ENCODE measurements at regions not wholly inside any gene's neighbourhood (a gene's known extent, or its start where the extent isn't known, plus 50 kb on each side); places are given as distances from the start of the nearest gene placed in this dataset.

DNA sequence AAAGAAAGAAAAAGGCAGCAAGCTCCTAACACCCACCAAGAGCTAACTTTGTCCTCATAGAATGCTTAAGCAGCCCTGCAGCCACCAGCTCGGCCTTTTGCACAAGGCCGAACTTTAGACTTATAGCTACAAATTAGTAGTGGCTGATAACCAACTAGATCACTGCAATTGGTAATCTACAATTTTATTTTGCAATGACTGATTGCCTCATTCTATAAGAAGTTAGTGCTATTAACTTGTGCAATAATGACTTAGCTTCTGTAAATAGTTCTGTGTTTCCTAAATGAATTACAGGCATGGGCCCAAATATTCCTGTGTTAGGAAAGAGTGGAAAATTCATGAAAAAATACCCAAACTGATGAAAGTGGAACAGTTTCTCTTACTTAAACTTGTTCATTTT lies 284.8 kb upstream of the CFAP20DC start:
- Histone ChIP-seq H3K27ac (replicated peaks) (no peak overlapping the region), H3K4me3 (replicated peaks; ENCODE audit: insufficient read depth, low read length) (no peak overlapping the region), H3K27me3 (ENCODE audit: insufficient read depth, poor library complexity, severe bottlenecking) (no peaks in the 10 kb centered on the region)
- TF ChIP-seq, protein P1, sequence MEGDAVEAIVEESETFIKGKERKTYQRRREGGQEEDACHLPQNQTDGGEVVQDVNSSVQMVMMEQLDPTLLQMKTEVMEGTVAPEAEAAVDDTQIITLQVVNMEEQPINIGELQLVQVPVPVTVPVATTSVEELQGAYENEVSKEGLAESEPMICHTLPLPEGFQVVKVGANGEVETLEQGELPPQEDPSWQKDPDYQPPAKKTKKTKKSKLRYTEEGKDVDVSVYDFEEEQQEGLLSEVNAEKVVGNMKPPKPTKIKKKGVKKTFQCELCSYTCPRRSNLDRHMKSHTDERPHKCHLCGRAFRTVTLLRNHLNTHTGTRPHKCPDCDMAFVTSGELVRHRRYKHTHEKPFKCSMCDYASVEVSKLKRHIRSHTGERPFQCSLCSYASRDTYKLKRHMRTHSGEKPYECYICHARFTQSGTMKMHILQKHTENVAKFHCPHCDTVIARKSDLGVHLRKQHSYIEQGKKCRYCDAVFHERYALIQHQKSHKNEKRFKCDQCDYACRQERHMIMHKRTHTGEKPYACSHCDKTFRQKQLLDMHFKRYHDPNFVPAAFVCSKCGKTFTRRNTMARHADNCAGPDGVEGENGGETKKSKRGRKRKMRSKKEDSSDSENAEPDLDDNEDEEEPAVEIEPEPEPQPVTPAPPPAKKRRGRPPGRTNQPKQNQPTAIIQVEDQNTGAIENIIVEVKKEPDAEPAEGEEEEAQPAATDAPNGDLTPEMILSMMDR (IDR thresholded peaks at IDR 0.05; ENCODE audit: insufficient read depth, low read length), result no peak
- TF ChIP-seq POLR2AphosphoS5 (IDR thresholded peaks at IDR 0.05; ENCODE audit: low read depth) (no peak), SPI1 (IDR thresholded peaks at IDR 0.05; ENCODE audit: borderline replicate concordance, low read depth) (no peak), GABPA (IDR thresholded peaks at IDR 0.05; ENCODE audit: low read depth) (no peak)
- TF ChIP-seq, protein P2, sequence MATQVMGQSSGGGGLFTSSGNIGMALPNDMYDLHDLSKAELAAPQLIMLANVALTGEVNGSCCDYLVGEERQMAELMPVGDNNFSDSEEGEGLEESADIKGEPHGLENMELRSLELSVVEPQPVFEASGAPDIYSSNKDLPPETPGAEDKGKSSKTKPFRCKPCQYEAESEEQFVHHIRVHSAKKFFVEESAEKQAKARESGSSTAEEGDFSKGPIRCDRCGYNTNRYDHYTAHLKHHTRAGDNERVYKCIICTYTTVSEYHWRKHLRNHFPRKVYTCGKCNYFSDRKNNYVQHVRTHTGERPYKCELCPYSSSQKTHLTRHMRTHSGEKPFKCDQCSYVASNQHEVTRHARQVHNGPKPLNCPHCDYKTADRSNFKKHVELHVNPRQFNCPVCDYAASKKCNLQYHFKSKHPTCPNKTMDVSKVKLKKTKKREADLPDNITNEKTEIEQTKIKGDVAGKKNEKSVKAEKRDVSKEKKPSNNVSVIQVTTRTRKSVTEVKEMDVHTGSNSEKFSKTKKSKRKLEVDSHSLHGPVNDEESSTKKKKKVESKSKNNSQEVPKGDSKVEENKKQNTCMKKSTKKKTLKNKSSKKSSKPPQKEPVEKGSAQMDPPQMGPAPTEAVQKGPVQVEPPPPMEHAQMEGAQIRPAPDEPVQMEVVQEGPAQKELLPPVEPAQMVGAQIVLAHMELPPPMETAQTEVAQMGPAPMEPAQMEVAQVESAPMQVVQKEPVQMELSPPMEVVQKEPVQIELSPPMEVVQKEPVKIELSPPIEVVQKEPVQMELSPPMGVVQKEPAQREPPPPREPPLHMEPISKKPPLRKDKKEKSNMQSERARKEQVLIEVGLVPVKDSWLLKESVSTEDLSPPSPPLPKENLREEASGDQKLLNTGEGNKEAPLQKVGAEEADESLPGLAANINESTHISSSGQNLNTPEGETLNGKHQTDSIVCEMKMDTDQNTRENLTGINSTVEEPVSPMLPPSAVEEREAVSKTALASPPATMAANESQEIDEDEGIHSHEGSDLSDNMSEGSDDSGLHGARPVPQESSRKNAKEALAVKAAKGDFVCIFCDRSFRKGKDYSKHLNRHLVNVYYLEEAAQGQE (IDR thresholded peaks at IDR 0.05; ENCODE audit: insufficient replicate concordance, low read depth), result no peak
- no peak for DNase-seq (ENCODE audit: low read depth in 1 of 2, low spot score in 1 of 2)

DNA sequence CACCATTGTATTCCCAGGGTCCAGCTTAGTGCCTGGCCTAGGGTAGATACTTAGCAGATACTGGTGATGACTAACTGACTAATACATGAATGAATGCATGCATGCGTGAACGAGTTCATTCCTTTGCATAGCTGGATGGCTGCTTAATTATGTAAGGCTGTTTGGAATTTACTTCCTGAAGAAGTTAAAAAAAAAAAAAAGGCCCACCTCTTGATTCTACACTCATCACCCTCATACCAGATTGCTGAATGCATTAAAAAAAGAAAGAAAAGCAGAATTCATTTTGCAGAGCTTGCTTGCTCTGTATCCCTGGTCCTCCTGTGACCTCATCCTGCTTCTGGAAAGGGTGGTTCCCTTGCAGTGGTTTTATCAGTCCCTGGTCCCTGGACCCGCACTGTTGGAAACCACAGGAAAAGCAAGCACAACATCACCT lies 277.6 kb upstream of the CFAP20DC start:
- DNase-seq (ENCODE audit: low read depth in 1 of 2, low spot score in 1 of 2), result no peak
- no peak overlapping the region for H3K4me3 ChIP-seq (replicated peaks; ENCODE audit: insufficient read depth, low read length)
- no peak overlapping the region for H3K27ac ChIP-seq (replicated peaks)
- TF ChIP-seq, protein P1 (IDR thresholded peaks at IDR 0.05; ENCODE audit: insufficient read depth, low read length), result no peak
- TF ChIP-seq GABPA (IDR thresholded peaks at IDR 0.05; ENCODE audit: low read depth), result no peak
- no peak for TF ChIP-seq POLR2AphosphoS5 (IDR thresholded peaks at IDR 0.05; ENCODE audit: low read depth)
- no peak for TF ChIP-seq SPI1 (IDR thresholded peaks at IDR 0.05; ENCODE audit: borderline replicate concordance, low read depth)
- TF ChIP-seq, protein P2 (IDR thresholded peaks at IDR 0.05; ENCODE audit: insufficient replicate concordance, low read depth), result no peak
- no peaks in the 10 kb centered on the region for H3K27me3 ChIP-seq (ENCODE audit: insufficient read depth, poor library complexity, severe bottlenecking)

DNA sequence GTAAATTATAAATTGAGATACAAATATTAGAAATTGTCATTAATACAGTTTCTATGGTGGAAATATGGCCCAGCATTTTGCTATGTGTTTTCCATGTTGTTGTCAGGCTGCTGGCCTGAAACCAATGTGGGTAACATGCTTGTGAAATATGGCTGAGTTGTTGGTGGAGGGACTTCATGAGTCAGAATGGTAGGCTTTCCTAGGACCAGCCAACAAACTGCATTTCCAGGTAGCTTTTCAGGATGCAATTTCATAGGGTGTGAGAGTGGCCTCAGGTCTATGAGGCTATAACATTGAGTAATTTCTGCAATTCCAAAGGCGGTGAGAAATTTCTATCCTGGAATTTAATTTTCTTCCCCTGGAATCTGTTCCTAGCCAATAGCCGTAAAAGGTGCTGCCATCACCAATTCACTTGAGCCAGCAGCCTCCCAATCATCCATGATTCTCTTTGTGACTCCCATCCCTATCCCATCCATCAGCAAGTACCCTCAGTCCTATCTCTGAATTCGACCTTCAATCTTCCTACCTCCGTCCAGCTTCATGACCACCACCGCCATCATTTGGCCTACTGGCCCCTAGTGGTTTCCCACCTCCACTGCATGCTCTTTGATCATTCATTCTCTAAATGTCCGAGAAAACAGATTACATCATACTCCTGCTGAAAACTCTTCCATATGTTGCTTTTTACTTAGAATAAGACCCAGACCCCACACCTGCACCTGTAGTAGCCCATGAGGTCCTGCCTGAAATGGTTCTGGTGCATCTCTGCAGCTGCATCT lies 276.6 kb upstream of the CFAP20DC start:
- no peaks in the 10 kb centered on the region for H3K27me3 ChIP-seq (ENCODE audit: insufficient read depth, poor library complexity, severe bottlenecking)
- DNase-seq (ENCODE audit: low read depth in 1 of 2, low spot score in 1 of 2), result no peak
- no peak overlapping the region for H3K4me3 ChIP-seq (replicated peaks; ENCODE audit: insufficient read depth, low read length)
- no peak overlapping the region for H3K27ac ChIP-seq (replicated peaks)
- no peak for TF ChIP-seq SPI1 (IDR thresholded peaks at IDR 0.05; ENCODE audit: borderline replicate concordance, low read depth)
- no peak for TF ChIP-seq GABPA (IDR thresholded peaks at IDR 0.05; ENCODE audit: low read depth)
- TF ChIP-seq, protein P1 (IDR thresholded peaks at IDR 0.05; ENCODE audit: insufficient read depth, low read length), result no peak
- TF ChIP-seq, protein P2 (IDR thresholded peaks at IDR 0.05; ENCODE audit: insufficient replicate concordance, low read depth), result no peak
- TF ChIP-seq POLR2AphosphoS5 (IDR thresholded peaks at IDR 0.05; ENCODE audit: low read depth), result no peak

Measured in HL-60 (cell line).